Calu3 (cell line): ENCODE measurements at regions not wholly inside any gene's neighbourhood (a gene's known extent, or its start where the extent isn't known, plus 50 kb on each side); places are given as distances from the start of the nearest gene placed in this dataset.

Experiments used
- BruUV-seq: library from RNA; stranded (reverse); fragments of 400-500 nt; replicated peaks from 2 replicates; lab custom pipeline; 2021; lab: Mats Ljungman, UMichigan
- CTCF ChIA-PET: fragments of 300-600 bp; sonication (Branson Sonifier 250); formaldehyde crosslinking; loops from one replicate; lab custom pipeline; 2022; ENCODE audit warnings: antibody characterized with exemption; lab: Charles Lee
- DNase-seq: peaks from one replicate; pipeline ENCODE4 v3.0.0; 2022
- H3K27ac Mint-ChIP-seq: one replicate; pipeline ENCODE4 v1.8.0; 2022; ENCODE audit warnings: mixed read lengths; ENCODE audit not compliant: unreplicated experiment
- H3K27me3 Mint-ChIP-seq: one replicate; pipeline ENCODE4 v1.8.0; 2022; ENCODE audit warnings: mixed read lengths; ENCODE audit not compliant: unreplicated experiment
- H3K36me3 Mint-ChIP-seq: one replicate; pipeline ENCODE4 v1.8.0; 2022; ENCODE audit warnings: mild to moderate bottlenecking, moderate library complexity, mixed read lengths; ENCODE audit not compliant: insufficient read depth, unreplicated experiment
- H3K4me1 Mint-ChIP-seq: one replicate; pipeline ENCODE4 v1.8.0; 2022; ENCODE audit warnings: mild to moderate bottlenecking, low read depth, mixed read lengths; ENCODE audit not compliant: unreplicated experiment
- H3K4me3 Mint-ChIP-seq: one replicate; pipeline ENCODE4 v1.8.0; 2022; ENCODE audit warnings: mild to moderate bottlenecking, low read depth, moderate library complexity, mixed read lengths; ENCODE audit not compliant: unreplicated experiment
- H3K9me3 Mint-ChIP-seq: one replicate; pipeline ENCODE4 v1.8.0; 2022; ENCODE audit warnings: low read depth, mixed read lengths; ENCODE audit not compliant: unreplicated experiment
- intact Hi-C: fragments of 100-400 bp; cut with micrococcal nuclease; formaldehyde crosslinking; loops from one replicate; pipeline ENCODE4 v1.10.0; 2022; ENCODE audit not compliant: unreplicated experiment
- TF ChIP-seq, protein P1 (sequence below): fragments of 200-600 bp; IDR thresholded peaks from one replicate; pipeline ENCODE4 v1.8.0; 2022; ENCODE audit warnings: antibody characterized with exemption; ENCODE audit not compliant: unreplicated experiment

DNA sequence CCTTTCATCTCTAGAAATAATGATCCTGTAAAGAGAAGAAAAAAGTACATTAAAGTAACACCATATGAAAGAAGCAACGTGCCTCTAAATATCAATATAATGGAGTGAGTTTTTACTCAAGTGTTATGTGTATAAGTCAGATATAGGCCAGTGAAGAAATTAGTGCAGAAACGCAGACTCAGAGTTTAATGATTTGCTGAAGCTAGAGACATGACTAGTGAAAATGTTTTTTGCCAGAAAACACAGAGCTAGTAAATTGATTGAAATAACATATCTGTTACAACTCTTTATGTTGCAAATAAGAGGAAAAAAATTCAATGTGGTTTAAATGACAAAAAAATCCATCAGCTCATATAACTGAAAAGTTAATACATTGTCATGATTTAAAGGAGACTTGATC is 217.2 kb upstream of the NXPH2 start:
- no TSS peak for BruUV-seq
- Mint-ChIP-seq H3K27me3 (no peaks in the 10 kb centered on the region), H3K9me3 (peaks cover 2% of the 10 kb centered on the region), H3K36me3 (no peaks in the 10 kb centered on the region), H3K4me3 (no peak overlapping the region), H3K27ac (no peak overlapping the region), H3K4me1 (no peaks in the 10 kb centered on the region)
- intact Hi-C loops = no loop called here
- TF ChIP-seq, protein P1, sequence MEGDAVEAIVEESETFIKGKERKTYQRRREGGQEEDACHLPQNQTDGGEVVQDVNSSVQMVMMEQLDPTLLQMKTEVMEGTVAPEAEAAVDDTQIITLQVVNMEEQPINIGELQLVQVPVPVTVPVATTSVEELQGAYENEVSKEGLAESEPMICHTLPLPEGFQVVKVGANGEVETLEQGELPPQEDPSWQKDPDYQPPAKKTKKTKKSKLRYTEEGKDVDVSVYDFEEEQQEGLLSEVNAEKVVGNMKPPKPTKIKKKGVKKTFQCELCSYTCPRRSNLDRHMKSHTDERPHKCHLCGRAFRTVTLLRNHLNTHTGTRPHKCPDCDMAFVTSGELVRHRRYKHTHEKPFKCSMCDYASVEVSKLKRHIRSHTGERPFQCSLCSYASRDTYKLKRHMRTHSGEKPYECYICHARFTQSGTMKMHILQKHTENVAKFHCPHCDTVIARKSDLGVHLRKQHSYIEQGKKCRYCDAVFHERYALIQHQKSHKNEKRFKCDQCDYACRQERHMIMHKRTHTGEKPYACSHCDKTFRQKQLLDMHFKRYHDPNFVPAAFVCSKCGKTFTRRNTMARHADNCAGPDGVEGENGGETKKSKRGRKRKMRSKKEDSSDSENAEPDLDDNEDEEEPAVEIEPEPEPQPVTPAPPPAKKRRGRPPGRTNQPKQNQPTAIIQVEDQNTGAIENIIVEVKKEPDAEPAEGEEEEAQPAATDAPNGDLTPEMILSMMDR = no peak
- DNase-seq = no peak
- CTCF ChIA-PET = no interaction called here

DNA sequence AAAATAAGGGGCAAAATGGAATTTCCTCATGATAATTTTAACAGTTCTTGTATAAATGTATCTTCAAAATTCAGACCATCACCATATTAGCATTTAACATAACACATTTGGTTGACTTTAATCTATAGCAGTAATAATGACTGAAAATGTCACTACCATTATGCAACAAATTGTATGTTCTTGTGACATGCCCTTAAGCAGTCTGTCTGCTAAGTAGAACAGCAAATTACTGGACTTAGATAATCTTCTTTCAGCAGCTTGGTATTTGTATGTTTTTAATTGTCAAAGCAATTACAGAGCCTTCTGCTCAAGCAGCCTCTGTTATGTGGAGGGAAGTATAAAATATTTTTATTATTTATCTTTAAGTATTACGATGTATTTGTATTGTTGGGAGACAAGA is 214.3 kb upstream of the NXPH2 start:
- TF ChIP-seq, protein P1 = no peak
- H3K27ac Mint-ChIP-seq = no peak overlapping the region
- CTCF ChIA-PET = no interaction called here
- no peaks in the 10 kb centered on the region for H3K36me3 Mint-ChIP-seq
- intact Hi-C loops = no loop called here
- BruUV-seq = no TSS peak
- H3K4me3 Mint-ChIP-seq = no peak overlapping the region
- H3K9me3 Mint-ChIP-seq = peaks cover 3% of the 10 kb centered on the region
- no peak for DNase-seq
- no peaks in the 10 kb centered on the region for H3K4me1 Mint-ChIP-seq
- H3K27me3 Mint-ChIP-seq = no peaks in the 10 kb centered on the region

DNA sequence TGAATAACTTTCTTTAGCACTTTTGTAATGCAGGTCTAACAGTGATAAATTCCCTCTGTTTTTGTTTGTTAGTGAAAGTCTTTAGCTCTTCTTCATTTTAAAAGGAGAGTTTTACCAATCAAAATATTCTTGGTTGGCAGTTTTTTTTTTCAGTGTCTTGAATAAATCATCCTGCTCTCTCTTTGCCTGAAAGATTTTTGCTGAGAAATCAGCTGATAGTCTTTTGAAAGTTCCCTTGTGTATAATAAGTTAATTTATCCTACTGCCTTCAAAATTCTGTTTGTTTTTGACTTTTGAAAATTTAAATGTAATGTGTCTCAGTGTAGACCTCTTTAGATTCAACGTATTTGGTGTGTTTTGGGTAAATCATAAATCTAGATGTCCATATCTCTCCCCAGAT is 205.7 kb upstream of the NXPH2 start:
- no peaks in the 10 kb centered on the region for H3K36me3 Mint-ChIP-seq
- CTCF ChIA-PET = interaction anchor here (0.9 kb wide), 1 partner anchor 543 kb away, joined by 5 read pairs; no protein-coding TSS in a partner anchor

DNA sequence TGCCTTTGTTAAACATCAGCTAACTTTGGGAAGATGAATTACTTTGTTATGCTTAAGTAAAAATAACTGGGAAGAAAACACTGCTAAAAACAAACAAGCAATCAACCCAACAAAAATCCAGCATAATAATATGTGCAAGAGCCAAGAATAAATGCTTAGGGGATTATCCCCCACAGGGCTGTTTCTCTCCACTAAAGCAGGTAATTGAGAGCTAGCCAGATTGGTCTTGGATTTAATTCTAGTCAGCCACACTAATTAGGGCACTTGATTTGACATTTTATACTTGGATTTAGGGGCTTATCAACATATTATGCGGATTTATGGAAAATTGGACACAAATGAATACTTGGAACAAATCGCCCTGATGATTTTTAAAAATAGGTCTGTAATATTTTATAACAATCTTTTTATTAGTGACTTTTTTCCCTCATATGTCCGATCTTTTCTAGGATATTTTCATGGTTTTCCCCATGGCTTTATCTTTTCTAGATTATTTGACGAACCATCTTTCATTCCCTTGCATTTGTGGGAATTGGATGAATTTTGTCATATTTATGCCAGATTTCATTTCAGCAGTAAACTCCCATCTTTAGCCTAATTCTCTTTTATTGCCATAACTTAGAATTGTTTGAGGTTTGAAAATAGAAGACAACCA is 199.1 kb upstream of the NXPH2 start:
- CTCF ChIA-PET = no interaction called here
- TF ChIP-seq, protein P1 = no peak
- H3K4me1 Mint-ChIP-seq = no peaks in the 10 kb centered on the region
- BruUV-seq = no TSS peak
- no peak for DNase-seq
- no peaks in the 10 kb centered on the region for H3K36me3 Mint-ChIP-seq
- H3K27me3 Mint-ChIP-seq = no peaks in the 10 kb centered on the region
- H3K9me3 Mint-ChIP-seq = peaks cover 3% of the 10 kb centered on the region
- no peak overlapping the region for H3K4me3 Mint-ChIP-seq
- intact Hi-C loops = no loop called here
- no peak overlapping the region for H3K27ac Mint-ChIP-seq

More for the DNA sequence above, 205.7 kb upstream of the NXPH2 start:
- TF ChIP-seq, protein P1 = no peak
- BruUV-seq = no TSS peak
- Mint-ChIP-seq H3K27me3 (no peaks in the 10 kb centered on the region), H3K4me3 (no peak overlapping the region), H3K9me3 (peaks cover 13% of the 10 kb centered on the region), H3K27ac (no peak overlapping the region), H3K4me1 (no peaks in the 10 kb centered on the region)
- intact Hi-C loops = no loop called here
- no peak for DNase-seq
